SH-SY5Y (cell line): ENCODE measurements at regions not wholly inside any gene's neighbourhood (a gene's known extent, or its start where the extent isn't known, plus 50 kb on each side); places are given as distances from the start of the nearest gene placed in this dataset.

Experiments
- GATA2 ChIP-seq: IDR thresholded peaks from 2 replicates; pipeline ENCODE4 v1.6.1; 2011; ENCODE audit warnings: mild to moderate bottlenecking, low read depth, low read length
- GATA3 ChIP-seq: IDR thresholded peaks from 2 replicates; pipeline ENCODE4 v1.6.1; 2011; ENCODE audit warnings: low read depth, mild to moderate bottlenecking, low read length, moderate library complexity

GRCh38 chr2:212777020-212777491 lies 238.5 kb upstream of the ERBB4 start:
- TF ChIP-seq GATA2 = no peak
- TF ChIP-seq GATA3 = no peak
